ENCODE measurements at regions not wholly inside any gene's neighbourhood (a gene's known extent, or its start where the extent isn't known, plus 50 kb on each side); places are given as distances from the start of the nearest gene placed in this dataset.

DNA sequence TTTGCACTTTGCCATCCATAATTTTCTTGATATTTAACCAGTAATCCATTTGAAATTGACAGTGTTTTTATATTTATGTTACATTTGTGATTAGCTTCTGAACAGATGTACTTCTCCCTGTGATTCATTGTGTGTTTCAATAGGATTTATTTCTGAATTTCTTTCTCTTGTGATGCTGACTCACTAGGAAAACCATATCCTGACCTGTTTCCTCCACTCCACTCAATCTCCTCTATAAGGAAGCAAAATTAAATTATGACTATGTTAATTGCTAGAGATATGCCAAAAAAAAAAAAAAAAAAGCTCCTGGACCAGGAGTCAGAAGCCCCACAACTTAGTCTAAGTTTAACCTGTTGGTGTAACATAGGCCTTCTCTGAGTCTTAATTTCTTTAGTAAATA is 614.6 kb upstream of the SPRY2 start:
- TF ChIP-seq, protein P1, sequence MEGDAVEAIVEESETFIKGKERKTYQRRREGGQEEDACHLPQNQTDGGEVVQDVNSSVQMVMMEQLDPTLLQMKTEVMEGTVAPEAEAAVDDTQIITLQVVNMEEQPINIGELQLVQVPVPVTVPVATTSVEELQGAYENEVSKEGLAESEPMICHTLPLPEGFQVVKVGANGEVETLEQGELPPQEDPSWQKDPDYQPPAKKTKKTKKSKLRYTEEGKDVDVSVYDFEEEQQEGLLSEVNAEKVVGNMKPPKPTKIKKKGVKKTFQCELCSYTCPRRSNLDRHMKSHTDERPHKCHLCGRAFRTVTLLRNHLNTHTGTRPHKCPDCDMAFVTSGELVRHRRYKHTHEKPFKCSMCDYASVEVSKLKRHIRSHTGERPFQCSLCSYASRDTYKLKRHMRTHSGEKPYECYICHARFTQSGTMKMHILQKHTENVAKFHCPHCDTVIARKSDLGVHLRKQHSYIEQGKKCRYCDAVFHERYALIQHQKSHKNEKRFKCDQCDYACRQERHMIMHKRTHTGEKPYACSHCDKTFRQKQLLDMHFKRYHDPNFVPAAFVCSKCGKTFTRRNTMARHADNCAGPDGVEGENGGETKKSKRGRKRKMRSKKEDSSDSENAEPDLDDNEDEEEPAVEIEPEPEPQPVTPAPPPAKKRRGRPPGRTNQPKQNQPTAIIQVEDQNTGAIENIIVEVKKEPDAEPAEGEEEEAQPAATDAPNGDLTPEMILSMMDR (IDR thresholded peaks at IDR 0.05; ENCODE audit: low read depth, low read length), result no peak
- no peak overlapping the region for H3K4me3 ChIP-seq (ENCODE audit: low read depth, low read length)

DNA sequence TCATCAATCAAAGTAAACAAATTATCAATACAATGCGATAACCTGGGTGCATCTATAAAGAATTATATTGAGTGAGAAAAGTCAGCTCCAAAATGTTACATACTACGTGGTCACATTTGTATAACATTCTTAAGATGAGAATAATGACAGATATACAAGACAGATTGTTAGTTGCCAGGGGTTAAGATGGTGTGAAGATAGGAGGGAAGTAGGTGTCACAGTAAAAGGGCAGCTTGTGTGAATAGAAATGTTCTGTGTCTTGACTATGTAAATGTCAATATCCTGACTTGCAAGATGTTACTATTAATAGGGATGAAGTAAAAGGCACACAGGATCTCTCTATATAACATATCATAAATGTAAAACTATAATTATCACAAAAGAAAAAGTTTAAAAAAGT is 611.2 kb upstream of the SPRY2 start:
- TF ChIP-seq, protein P1 (IDR thresholded peaks at IDR 0.05; ENCODE audit: low read depth, low read length), result no peak
- H3K4me3 ChIP-seq (ENCODE audit: low read depth, low read length), result no peak overlapping the region

DNA sequence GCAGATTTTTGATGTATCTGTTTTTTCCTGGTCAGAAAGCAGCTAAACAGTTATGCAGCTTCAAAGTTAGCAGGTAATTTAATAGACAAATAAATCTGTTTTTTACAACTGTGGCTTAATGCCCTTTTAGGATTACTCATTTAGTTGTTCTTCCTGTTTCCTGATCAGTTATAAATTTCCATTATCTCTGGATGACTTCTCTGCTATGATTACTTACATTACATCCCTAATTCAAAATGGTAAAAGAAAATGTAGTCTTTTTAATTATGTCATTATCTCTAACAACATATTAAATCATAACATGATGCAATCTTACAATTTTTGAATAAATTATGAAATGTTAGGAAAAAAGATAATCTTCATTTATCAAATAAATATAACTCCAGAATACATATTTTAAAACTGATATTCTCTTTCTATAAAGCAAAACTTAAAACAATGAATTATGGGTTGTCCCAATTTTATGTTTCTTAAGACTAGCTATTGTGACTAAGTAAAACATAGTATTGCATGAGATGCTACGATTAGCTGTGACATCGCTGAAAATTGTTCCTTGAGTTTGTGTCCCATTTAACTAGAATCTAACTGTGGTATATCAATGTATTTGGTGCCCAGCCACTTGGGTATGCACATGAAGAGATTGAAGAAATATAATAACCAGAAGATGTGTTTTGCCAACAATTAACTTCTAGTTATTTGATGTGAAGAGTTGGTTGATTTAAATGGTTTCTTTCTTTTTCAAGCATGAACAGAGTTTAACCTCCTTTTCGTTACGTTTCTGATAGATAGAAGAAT is 605.3 kb upstream of the SPRY2 start:
- no peak overlapping the region for H3K4me3 ChIP-seq (ENCODE audit: low read depth, low read length)
- TF ChIP-seq, protein P1 (IDR thresholded peaks at IDR 0.05; ENCODE audit: low read depth, low read length), result no peak

DNA sequence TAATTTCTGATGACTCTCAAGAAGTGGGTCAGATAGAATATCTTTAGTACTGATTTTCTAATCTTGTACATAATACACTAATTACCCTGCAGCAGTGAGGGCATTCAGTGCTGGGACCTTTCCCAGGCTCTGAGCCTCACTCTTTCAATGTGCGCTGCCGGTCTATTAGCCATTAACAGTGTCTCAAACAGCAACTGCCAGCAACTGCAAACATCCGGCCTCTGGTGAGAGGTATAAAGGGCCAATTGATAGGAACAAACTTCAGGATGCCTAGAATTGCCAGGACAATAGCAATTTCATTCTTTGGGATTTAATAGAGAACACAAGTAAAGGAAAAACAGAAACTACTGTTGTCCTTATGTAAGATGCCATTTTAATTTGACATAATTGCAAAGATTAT is 604.4 kb upstream of the SPRY2 start:
- no peak overlapping the region for H3K4me3 ChIP-seq (ENCODE audit: low read depth, low read length)
- TF ChIP-seq, protein P1 (IDR thresholded peaks at IDR 0.05; ENCODE audit: low read depth, low read length), result no peak

DNA sequence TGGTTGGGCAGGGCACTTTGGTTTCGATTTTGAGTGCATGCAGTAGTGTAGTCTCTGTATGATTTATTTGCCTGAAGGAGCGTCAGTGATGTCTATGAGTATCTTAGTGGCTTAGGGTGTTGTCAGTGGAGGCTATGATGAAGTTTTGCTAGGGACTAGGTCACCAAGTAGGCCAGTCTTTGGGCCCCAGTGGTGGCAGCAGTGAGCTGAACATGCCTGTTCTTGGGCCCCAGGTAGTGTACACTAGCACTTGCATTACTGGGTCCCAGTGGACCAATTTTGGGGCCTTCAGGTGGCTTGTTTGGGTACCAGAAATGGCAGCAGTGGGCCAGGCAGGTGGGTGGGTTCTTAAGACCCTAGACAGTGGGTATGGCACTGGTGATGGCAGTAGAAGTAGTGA is 598.7 kb upstream of the SPRY2 start:
- H3K4me3 ChIP-seq (ENCODE audit: low read depth, low read length), result no peak overlapping the region
- TF ChIP-seq, protein P1 (IDR thresholded peaks at IDR 0.05; ENCODE audit: low read depth, low read length), result no peak

DNA sequence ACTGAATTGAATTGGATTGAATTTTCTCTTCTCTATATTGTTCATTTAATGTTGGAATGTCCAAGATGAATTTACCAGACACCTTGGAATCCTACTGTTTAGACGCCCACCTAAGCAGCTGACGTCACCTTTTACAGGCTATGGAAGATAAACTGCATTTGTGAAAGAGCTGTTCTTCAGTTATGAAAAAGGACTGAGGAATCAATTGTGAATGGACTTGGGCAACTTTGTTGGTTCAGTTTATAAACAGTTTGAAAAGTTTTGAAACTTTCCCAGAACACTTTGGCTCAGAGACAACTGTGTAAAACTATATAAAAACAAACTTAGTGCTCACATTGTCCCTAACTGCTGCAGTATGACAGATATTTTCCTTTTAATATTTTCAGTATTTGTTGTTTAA is 590.8 kb upstream of the SPRY2 start:
- no peak overlapping the region for H3K4me3 ChIP-seq (ENCODE audit: low read depth, low read length)
- TF ChIP-seq, protein P1 (IDR thresholded peaks at IDR 0.05; ENCODE audit: low read depth, low read length), result no peak

DNA sequence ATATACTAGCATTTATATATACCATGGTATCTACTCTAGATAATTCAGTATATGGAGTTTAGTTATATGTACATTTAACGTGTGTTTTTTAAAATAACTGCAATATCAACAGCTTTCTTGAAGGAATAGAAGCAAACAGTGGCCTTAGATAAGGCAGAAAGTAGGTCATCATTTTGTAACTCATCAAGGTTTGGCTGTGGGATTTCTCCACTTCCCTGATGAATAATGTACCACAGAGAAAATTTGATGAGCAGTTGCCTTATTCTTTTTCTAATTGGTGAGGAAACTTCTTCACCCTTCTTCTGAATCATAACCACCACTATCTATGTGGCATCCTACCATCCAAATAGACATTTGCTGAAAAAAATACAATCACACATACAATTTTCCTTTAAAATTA is 590.2 kb upstream of the SPRY2 start:
- H3K4me3 ChIP-seq (ENCODE audit: low read depth, low read length), result no peak overlapping the region
- TF ChIP-seq, protein P1 (IDR thresholded peaks at IDR 0.05; ENCODE audit: low read depth, low read length), result no peak

All from WI38 (cell line).